Stimulated activated CD4-positive, alpha-beta T cell treated with anti-CD3 and anti-CD28 coated beads, TNF-alpha, amount 100 ng/mL, for 48 hours (primary cell): ENCODE measurements at regions not wholly inside any gene's neighbourhood (a gene's known extent, or its start where the extent isn't known, plus 50 kb on each side); places are given as distances from the start of the nearest gene placed in this dataset.
"Not testable (repeated sequence)": the region's sequence is repeated elsewhere in the genome, so short reads cannot be mapped to it uniquely, and the experiment has no call there.

Experiments used
- DNase-seq, 3 donors: peaks; one replicate each; pipeline ENCODE4 v3.0.0-alpha.2; 2020; ENCODE audit warnings: low read depth in 3 of 3

DNA sequence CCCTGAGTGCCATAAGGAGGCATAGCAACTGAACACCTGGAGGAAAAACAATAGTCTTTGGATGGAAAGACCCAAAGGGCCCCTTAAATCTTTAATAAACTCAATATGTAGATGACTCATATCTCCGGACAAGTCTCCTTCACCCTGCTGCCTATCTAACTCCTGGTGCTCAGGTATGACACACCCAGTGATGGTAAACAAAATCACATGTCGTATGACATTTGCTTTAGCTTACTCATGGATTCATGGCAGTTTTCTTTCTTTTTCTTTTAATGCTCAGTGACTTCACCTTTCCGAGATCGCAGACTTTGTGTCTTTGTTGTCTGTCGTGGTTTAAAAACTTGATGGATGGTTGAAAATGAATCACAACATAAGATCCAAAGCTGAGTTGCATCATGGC, 208.5 kb upstream of the PROX1 start:
- DNase-seq, result no peak

- no peak for DNase-seq
Measured at GRCh38 chr1:213782941-213783672, 204.7 kb upstream of the PROX1 start.

GRCh38 chr1:213783893-213784292, 203.9 kb upstream of the PROX1 start:
- DNase-seq, result no peak

DNA sequence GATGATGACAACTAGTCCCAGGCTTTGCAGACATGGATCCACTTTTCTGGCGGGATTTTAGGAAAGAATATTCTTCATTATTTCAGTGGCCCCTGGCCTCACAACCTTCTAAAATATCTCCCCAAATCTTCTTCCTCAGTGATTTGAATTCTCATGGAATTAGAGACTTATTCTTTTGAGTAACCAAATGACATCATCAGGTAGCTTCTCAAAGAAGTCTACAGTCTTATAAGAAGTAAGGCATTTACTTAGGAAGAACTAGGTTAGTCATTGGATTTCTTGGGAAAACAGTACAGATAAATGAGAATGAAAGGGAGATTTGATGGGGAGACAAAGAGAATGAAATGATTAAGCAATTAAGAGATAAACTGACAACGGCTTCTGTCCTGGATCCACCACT, 201.1 kb upstream of the PROX1 start:
- DNase-seq, result no peak

- DNase-seq, result no peak
Measured at GRCh38 chr1:213790565-213790964, 197.2 kb upstream of the PROX1 start.

GRCh38 chr1:213793482-213794067, 194.2 kb upstream of the PROX1 start:
- DNase-seq, result no peak

DNA sequence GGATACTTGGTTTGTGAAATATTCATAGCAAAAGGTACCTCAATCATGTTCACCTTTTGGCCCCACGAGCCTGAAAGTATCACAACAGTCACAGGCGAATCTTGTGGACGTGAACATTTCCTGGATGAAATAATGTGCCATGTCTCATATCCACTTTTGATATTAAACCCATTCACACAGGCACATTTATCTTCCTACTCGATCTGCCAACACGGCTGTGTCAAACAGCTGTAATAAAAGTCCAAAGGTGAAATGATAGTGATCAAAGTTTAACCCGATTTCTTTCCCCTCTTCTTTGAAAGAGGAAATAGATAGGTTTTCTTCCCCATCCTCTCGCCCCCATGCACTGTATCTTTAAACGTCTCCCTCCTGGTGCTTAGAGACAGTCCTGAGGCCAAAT, 191.2 kb upstream of the PROX1 start:
- peak in 1 of 3 donors; percentile 1 for DNase-seq

DNA sequence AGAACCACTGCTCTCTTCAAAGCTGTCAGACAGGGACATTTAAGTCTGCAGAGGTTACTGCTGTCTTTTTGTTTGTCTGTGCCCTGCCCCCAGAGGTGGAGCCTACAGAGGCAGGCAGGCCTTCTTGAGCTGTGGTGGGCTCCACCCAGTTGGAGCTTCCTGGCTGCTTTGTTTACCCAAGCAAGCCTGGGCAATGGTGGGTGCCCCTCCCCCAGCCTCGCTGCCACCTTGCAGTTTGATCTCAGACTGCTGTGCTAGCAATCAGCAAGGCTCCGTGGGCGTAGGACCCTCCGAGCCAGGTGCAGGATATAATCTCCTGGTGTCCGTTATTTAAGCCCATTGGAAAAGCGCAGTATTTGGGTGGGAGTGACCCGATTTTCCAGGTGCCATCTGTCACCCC, 179.5 kb upstream of the PROX1 start:
- not testable (repeated sequence) for DNase-seq

GRCh38 chr1:213817156-213817555, 170.6 kb upstream of the PROX1 start:
- DNase-seq, result no peak

- DNase-seq, result no peak
Measured at GRCh38 chr1:213820362-213821149, 167.2 kb upstream of the PROX1 start.

DNA sequence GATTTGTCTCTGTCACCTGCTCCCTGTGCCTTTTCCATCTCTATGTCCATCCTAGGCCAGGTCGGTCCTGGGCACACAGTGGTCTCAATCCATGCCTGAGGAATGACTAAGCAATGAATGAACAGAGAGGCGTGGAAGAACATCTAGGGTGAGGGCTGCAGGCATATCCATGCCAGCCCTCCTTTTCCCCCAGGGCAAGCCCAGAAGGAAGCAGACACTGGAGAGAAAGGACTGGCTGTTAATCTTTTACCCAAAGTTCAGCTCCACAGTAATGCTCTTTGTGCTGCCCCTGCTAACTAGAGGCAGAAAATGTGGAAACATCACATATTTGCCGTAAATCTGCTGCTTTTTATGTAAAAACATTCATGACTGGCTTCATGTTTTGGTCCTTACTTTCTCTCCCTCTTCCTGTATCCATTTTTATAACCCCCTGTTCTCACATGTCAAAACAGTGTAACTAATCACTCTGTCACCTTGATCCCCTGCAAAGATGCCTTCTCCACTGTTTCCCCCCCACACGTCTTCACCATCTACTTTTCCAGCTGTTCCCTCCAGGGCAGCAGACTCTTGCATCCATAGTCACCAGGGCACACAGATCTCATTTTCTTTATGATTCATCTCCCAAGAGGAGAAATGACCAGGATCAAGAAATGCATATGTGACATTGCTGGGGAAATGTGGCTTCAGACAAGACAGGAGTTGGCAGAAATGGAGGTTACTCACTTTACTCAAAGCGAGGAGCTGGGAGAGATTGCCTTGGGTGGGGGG, 166.4 kb upstream of the PROX1 start:
- no peak for DNase-seq

GRCh38 chr1:213821943-213822334, 165.8 kb upstream of the PROX1 start:
- no peak for DNase-seq

DNA sequence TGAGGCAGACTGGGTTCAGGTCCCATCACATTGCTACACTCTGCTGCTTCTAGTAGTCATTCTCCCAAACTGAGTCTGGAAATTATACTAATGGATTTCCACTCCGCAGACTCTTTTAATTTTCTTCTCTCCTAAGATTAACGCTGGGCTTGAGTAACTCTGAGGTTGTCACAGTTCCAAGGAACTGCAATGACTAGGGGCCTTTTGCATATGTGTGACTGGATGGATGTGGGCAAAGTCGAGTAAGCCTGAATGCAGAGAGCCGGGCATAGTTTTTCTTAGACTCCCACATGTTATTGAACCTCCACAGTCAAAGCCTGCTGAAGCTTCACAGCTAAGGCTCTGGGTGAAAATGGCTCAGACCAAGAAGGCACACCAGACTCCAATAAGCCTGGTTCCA, 160.9 kb upstream of the PROX1 start:
- no peak for DNase-seq

DNA sequence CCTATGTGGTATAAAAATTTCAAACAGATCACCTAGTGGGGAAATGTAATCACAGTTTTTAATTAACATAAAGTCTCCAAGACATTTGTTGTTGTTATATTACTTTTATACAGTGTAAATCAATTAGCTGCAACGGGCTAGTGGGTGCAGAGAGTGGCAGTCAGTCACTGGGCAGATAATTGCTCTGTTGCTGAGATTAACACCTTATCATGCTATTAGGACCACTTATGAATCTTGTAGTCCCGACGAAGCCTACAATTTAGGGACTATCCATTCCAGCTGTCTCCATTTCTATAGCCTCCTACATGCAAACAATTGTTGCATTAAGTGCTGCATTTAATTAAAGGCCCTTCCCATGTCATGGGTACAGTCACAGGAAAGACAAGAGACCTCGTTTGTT, 158.9 kb upstream of the PROX1 start:
- DNase-seq, result no peak

- no peak for DNase-seq
Measured at GRCh38 chr1:213829780-213830179, 158.0 kb upstream of the PROX1 start.

- no peak for DNase-seq
Measured at GRCh38 chr1:213830371-213830770, 157.4 kb upstream of the PROX1 start.

GRCh38 chr1:213840575-213840974, 147.2 kb upstream of the PROX1 start:
- no peak for DNase-seq

GRCh38 chr1:213844632-213845031, 143.1 kb upstream of the PROX1 start:
- no peak for DNase-seq

DNA sequence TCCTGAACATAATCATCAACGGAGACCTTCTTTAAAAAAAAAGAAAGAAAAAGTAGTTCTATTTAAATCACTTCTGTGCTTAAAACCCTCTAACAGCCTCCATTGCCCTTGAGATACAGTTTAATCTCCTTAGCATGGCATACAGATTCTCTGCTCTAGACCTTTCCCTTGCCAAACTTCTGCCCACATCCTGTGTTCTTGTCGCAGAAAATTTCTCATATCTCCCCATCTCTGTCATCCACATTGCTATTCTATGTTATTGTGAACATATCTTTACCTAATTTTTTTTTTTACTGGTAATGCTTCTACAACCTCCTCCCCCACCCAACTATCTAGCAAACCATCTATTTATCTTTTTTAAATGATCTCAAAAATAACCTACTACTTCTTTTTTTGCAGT, 135.7 kb upstream of the PROX1 start:
- no peak for DNase-seq

DNA sequence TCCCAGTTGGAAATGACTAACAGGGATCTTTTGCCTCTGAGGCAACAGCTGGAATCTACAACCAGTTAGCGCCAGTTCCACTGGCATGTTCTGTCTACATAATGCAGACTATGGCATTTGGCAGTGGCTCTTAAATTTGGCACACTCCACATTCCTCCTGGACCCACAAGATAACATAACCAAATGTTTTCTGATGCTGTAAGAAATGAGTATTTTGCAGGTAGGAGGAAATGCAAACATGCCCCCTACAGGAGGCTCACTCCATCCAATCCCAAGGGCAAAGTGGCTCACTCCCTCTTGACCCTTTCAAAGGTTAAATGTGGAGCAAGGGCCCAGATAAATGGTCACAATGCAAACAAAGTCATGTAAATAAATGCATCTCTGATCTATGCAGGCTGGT, 129.2 kb upstream of the PROX1 start:
- no peak for DNase-seq

GRCh38 chr1:213861841-213862240, 125.9 kb upstream of the PROX1 start:
- DNase-seq, result no peak

DNA sequence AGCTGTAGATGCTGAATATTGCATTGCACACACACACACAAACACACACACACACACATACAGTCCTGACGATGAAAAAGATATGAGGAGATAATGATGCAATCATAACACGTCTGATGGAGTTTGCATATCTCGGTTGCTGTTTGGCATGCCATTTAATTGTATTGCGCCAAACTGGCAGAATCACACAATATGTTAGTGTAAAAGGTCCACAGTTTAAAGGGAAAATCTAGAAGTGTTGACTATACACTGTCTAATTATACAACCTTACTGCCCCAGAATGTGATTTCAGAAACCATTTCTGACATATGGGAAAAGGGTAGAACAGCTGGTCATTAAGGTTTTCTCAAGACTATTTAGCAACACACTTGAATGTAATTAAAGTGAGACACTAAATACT, 123.7 kb upstream of the PROX1 start:
- DNase-seq, result no peak
